Upper lobe of right lung (tissue), 1 donor: ENCODE measurements at regions not wholly inside any gene's neighbourhood (a gene's known extent, or its start where the extent isn't known, plus 50 kb on each side); places are given as distances from the start of the nearest gene placed in this dataset.

Experiments used
- ATAC-seq: fragments of 200-7000 bp; cut with Tn5 transposase; one replicate; pipeline ENCODE4 v1.9.1; 2020; ENCODE audit warnings: mild to moderate bottlenecking, moderate library complexity
- DNase-seq: peaks from one replicate; pipeline ENCODE4 v3.0.0-alpha.2; 2020
- H3K27ac ChIP-seq: fragments of 200-600 bp; one replicate; pipeline ENCODE4 v1.8.0; 2022
- H3K27me3 ChIP-seq: fragments of 200-600 bp; one replicate; pipeline ENCODE4 v1.8.0; 2022; ENCODE audit warnings: mild to moderate bottlenecking
- H3K36me3 ChIP-seq: fragments of 200-600 bp; one replicate; pipeline ENCODE4 v1.8.0; 2022
- H3K4me1 ChIP-seq: fragments of 200-600 bp; one replicate; pipeline ENCODE4 v1.8.0; 2022
- H3K4me3 ChIP-seq: fragments of 200-600 bp; one replicate; pipeline ENCODE4 v1.8.0; 2022; ENCODE audit warnings: mild to moderate bottlenecking
- H3K9me3 ChIP-seq: fragments of 200-600 bp; one replicate; pipeline ENCODE4 v1.8.0; 2022
- CTCF ChIP-seq: fragments of 200-600 bp; IDR thresholded peaks from one replicate; pipeline ENCODE4 v1.8.0; 2022; ENCODE audit warnings: antibody characterized with exemption
- intact Hi-C: fragments of 100-400 bp; cut with DNase I; formaldehyde crosslinking; loops from one replicate; pipeline ENCODE4 v1.11.0; 2022
- donor health status: DM: no; HTN: yes; CAD: no; lungs with severe emphysema.

DNA sequence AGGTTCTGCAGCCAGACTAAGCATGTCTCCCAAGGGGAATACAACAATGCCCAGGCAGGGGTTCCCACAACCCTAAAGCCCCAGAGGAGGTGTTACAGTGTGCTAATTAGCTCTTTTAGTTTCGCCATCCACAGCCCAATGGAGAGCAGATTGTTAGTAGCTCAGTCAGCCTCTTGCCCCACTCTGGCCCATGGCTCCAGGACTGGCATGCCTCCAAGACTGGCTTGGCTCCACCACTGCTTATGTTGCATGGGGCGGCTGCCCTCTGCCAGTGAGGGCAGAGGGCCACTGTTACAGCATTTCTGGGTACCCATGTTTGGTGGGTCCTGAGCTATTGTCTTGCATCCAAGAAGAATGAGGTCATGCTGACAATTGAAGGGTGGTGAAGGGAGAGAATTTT, 231.1 kb upstream of the MDFIC2 start:
- Histone ChIP-seq H3K27ac (no peak overlapping the region), H3K4me1 (no peaks in the 10 kb centered on the region), H3K4me3 (no peak overlapping the region), H3K27me3 (no peaks in the 10 kb centered on the region), H3K9me3 (no peaks in the 10 kb centered on the region), H3K36me3 (no peaks in the 10 kb centered on the region)
- intact Hi-C loops = no loop called here
- no peak for TF ChIP-seq CTCF
- DNase-seq (no peak), ATAC-seq (no peak)

- no peak overlapping the region for H3K27ac ChIP-seq
- no peak overlapping the region for H3K4me3 ChIP-seq
- TF ChIP-seq CTCF = peak; percentile 16
- DNase-seq (no peak), ATAC-seq (no peak)
- H3K27me3 ChIP-seq = no peaks in the 10 kb centered on the region
- no peaks in the 10 kb centered on the region for H3K4me1 ChIP-seq
- H3K36me3 ChIP-seq = no peaks in the 10 kb centered on the region
- intact Hi-C loops = no loop called here
- no peaks in the 10 kb centered on the region for H3K9me3 ChIP-seq
Observed at GRCh38 chr3:70539908-70540307, 227.5 kb upstream of the MDFIC2 start.

- Histone ChIP-seq H3K9me3 (no peaks in the 10 kb centered on the region), H3K27ac (no peak overlapping the region), H3K4me3 (no peak overlapping the region), H3K4me1 (no peaks in the 10 kb centered on the region), H3K27me3 (no peaks in the 10 kb centered on the region), H3K36me3 (no peaks in the 10 kb centered on the region)
- ATAC-seq (no peak), DNase-seq (no peak)
- no peak for TF ChIP-seq CTCF
- intact Hi-C loops = no loop called here
Observed at GRCh38 chr3:70532806-70533205, 220.4 kb upstream of the MDFIC2 start.

- Histone ChIP-seq H3K4me1 (no peaks in the 10 kb centered on the region), H3K4me3 (no peak overlapping the region), H3K9me3 (no peaks in the 10 kb centered on the region), H3K27ac (no peak overlapping the region), H3K36me3 (no peaks in the 10 kb centered on the region), H3K27me3 (no peaks in the 10 kb centered on the region)
- intact Hi-C loops = no loop called here
- ATAC-seq = no peak
- DNase-seq = no peak
- TF ChIP-seq CTCF = no peak
Observed at GRCh38 chr3:70531838-70532489, 219.5 kb upstream of the MDFIC2 start.

DNA sequence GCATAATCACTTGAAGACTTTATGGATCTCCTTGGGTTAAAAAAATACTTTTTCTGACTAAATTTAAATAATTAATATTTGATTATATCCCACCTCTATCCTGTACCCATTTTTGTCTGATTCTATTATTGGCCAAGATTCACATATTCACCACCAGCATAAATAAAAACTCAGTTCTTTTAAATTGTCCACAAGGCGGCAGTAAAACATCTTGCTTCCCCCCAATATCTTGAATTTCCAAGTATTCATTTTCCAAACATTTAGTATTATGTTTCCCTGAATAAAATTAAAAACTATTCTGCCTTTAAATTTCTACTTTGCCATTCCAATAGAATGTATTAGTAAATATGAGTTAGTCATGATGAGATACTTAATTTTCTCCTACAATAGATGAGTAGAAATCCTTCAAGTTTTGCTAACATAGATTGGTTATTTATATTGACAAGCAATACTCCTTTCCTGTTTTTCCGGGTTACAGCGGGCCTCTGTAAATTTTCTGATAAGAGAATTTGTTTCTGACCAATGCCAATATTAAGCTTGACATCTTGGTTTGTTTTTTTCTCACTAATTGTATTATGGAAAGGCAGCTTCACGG, 218.7 kb upstream of the MDFIC2 start:
- Histone ChIP-seq H3K4me3 (no peak overlapping the region), H3K9me3 (no peaks in the 10 kb centered on the region), H3K4me1 (no peaks in the 10 kb centered on the region), H3K27ac (no peak overlapping the region), H3K36me3 (no peaks in the 10 kb centered on the region), H3K27me3 (no peaks in the 10 kb centered on the region)
- DNase-seq (no peak), ATAC-seq (no peak)
- peak; percentile 56 for TF ChIP-seq CTCF
- intact Hi-C loops = no loop called here
